Neuronal stem cell (in vitro differentiated cells): ENCODE measurements at regions not wholly inside any gene's neighbourhood (a gene's known extent, or its start where the extent isn't known, plus 50 kb on each side); places are given as distances from the start of the nearest gene placed in this dataset.

ENCODE experiments used
- DNase-seq: peaks from one replicate; pipeline ENCODE4 v3.0.0-alpha.2; 2013; ENCODE audit warnings: low spot score
- H2AFZ ChIP-seq: one replicate; pipeline ENCODE4 v1.6.1; 2013; ENCODE audit warnings: mild to moderate bottlenecking, low read length, inconsistent platforms
- H2AK5ac ChIP-seq: 2 replicates; pipeline ENCODE4 v1.6.1; 2013; ENCODE audit warnings: low read depth, mild to moderate bottlenecking, inconsistent platforms, low read length, moderate library complexity, mixed read lengths
- H2BK120ac ChIP-seq: 2 replicates; pipeline ENCODE4 v1.6.1; 2013; ENCODE audit warnings: low read depth, mild to moderate bottlenecking, inconsistent platforms, low read length, moderate library complexity, mixed read lengths
- H2BK12ac ChIP-seq: one replicate; pipeline ENCODE4 v1.6.1; 2013; ENCODE audit warnings: low read length, inconsistent platforms
- H2BK15ac ChIP-seq: 2 replicates; pipeline ENCODE4 v1.6.1; 2013; ENCODE audit warnings: mild to moderate bottlenecking, low read length, inconsistent platforms, mixed read lengths
- H2BK5ac ChIP-seq: one replicate; pipeline ENCODE4 v1.6.1; 2013; ENCODE audit warnings: inconsistent platforms, mild to moderate bottlenecking, low read length, moderate library complexity
- H3K14ac ChIP-seq: one replicate; pipeline ENCODE4 v1.6.1; 2013; ENCODE audit warnings: low read length, inconsistent platforms
- H3K18ac ChIP-seq: 2 replicates; pipeline ENCODE4 v1.6.1; 2013; ENCODE audit warnings: low read length, inconsistent platforms
- H3K23ac ChIP-seq: 2 replicates; pipeline ENCODE4 v1.6.1; 2013; ENCODE audit warnings: low read depth, mild to moderate bottlenecking, mixed read lengths, low read length, inconsistent platforms; ENCODE audit not compliant: poor library complexity
- H3K27ac ChIP-seq: replicated peaks from 3 replicates; pipeline ENCODE4 v1.5.1; 2013; ENCODE audit warnings: low read length, inconsistent platforms
- H3K27me3 ChIP-seq, 3 experiments: 2 replicates each; pipeline ENCODE4 v1.6.1; 2013; ENCODE audit warnings: low read length in 3 of 3, mild to moderate bottlenecking in 2 of 3, inconsistent platforms in 1 of 3, low read depth in 1 of 3, mixed read lengths in 1 of 3, moderate library complexity in 1 of 3; ENCODE audit not compliant: control insufficient read depth in 3 of 3, insufficient read depth in 3 of 3
- H3K36me3 ChIP-seq, 2 donors: replicated peaks in 1 of 2; 2 replicates each; pipeline ENCODE4 v1.6.1; 2013; ENCODE audit warnings: low read length in 2 of 2; ENCODE audit not compliant: control insufficient read depth in 2 of 2, insufficient read depth in 2 of 2
- H3K4ac ChIP-seq: 2 replicates; pipeline ENCODE4 v1.6.1; 2013; ENCODE audit warnings: inconsistent platforms, mild to moderate bottlenecking, low read length, moderate library complexity
- H3K4me1 ChIP-seq, 2 donors: 1 replicate in 1 of 2; 2 replicates in 1 of 2; pipeline ENCODE4 v1.6.1; 2013; ENCODE audit warnings: low read length in 2 of 2, low read depth in 1 of 2; ENCODE audit not compliant: control insufficient read depth in 2 of 2, insufficient read depth in 1 of 2
- H3K4me2 ChIP-seq: one replicate; pipeline ENCODE4 v1.6.1; 2013; ENCODE audit warnings: mild to moderate bottlenecking, low read length, inconsistent platforms; ENCODE audit not compliant: insufficient read depth, poor library complexity, severe bottlenecking
- H3K4me3 ChIP-seq, 2 donors: 2 replicates each; pipeline ENCODE4 v1.5.1; 2013; ENCODE audit warnings: low read length in 2 of 2, mild to moderate bottlenecking in 2 of 2, inconsistent platforms in 1 of 2, moderate library complexity in 1 of 2
- H3K79me1 ChIP-seq: one replicate; pipeline ENCODE4 v1.6.1; 2013; ENCODE audit warnings: low read depth, mild to moderate bottlenecking, inconsistent platforms, low read length, moderate library complexity
- H3K9ac ChIP-seq: one replicate; pipeline ENCODE4 v1.6.1; 2013; ENCODE audit warnings: mild to moderate bottlenecking, low read depth, low read length, inconsistent platforms; ENCODE audit not compliant: poor library complexity
- H3K9me3 ChIP-seq, 2 donors: replicated peaks in 1 of 2; 2 replicates each; pipeline versions ENCODE3 to v1.6.1; 2013; ENCODE audit warnings: low read length in 2 of 2, mild to moderate bottlenecking in 2 of 2, inconsistent platforms in 1 of 2, low read depth in 1 of 2, mixed read lengths in 1 of 2, moderate library complexity in 1 of 2; ENCODE audit not compliant: control insufficient read depth in 2 of 2, insufficient read depth in 1 of 2
- H4K8ac ChIP-seq: one replicate; pipeline ENCODE4 v1.6.1; 2013; ENCODE audit warnings: low read depth, mild to moderate bottlenecking, inconsistent platforms, low read length, moderate library complexity
- H4K91ac ChIP-seq: one replicate; pipeline ENCODE4 v1.6.1; 2013; ENCODE audit warnings: low read length, low read depth, mild to moderate bottlenecking, inconsistent platforms; ENCODE audit not compliant: poor library complexity
- WGBS, 2 donors: extraction: QIAGEN DNeasy Blood & Tissue Kit; methylation state at CpG; one replicate each; pipeline ENCODE4 v1.1.7; 2013; ENCODE audit warnings: missing lambda C conversion rate in 2 of 2, mixed read lengths in 1 of 2; ENCODE audit not compliant: insufficient read length in 2 of 2, insufficient replicate concordance in 1 of 2; ENCODE audit errors: extremely low coverage in 2 of 2; 5-methylcytosine and 5-hydroxymethylcytosine counted together

DNA sequence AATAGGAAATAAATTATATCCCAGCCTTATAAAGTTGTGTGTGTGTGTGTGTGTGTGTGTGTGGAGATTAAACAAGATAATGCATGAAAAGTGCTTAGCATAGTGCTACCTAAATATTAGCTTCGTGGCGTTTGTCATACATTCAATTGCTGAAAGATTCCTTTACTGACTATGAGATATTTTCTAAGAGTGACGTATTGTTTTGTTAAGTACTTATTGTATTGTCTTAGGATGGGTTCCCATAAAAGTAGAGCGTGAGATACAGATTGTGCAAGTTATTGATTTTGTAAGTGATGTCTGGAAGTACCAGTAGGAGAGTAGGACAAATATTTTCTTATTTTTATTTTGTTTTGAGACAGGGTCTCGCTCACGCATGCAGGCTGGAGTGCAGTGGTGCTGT is 730.0 kb downstream of the CDH8 start:
- Histone ChIP-seq H4K91ac (no peak overlapping the region), H3K79me1 (no peaks in the 10 kb centered on the region), H3K4me1 (no peaks in the 10 kb centered on the region), H3K4ac (no peak overlapping the region), H3K4me3 (no peak overlapping the region), H3K9me3 (no peaks in the 10 kb centered on the region), H3K27me3 (no peaks in the 10 kb centered on the region), H3K27ac (no peak overlapping the region), H2AK5ac (no peak overlapping the region), H3K9ac (no peak overlapping the region), H2BK12ac (no peak overlapping the region), H3K36me3 (no peaks in the 10 kb centered on the region), H2AFZ (no peak overlapping the region), H2BK15ac (no peak overlapping the region), H3K23ac (no peak overlapping the region), H3K14ac (no peak overlapping the region), H3K4me2 (no peak overlapping the region), H2BK120ac (no peak overlapping the region), H4K8ac (no peak overlapping the region), H2BK5ac (no peak overlapping the region), H3K18ac (no peak overlapping the region)
- DNase-seq, result no peak
- WGBS, 2 donors, result no CpG with 5 or more reads among the region's 6 CpGs

GRCh38 chr16:61296814-61297213 is 739.4 kb downstream of the CDH8 start:
- DNase-seq, result no peak
- Histone ChIP-seq H4K8ac (no peak overlapping the region), H3K4me3 (no peak overlapping the region), H4K91ac (no peak overlapping the region), H3K9me3 (no peaks in the 10 kb centered on the region), H2BK5ac (no peak overlapping the region), H3K36me3 (no peaks in the 10 kb centered on the region), H2BK12ac (no peak overlapping the region), H3K4me1 (no peaks in the 10 kb centered on the region), H3K9ac (no peak overlapping the region), H2BK15ac (no peak overlapping the region), H2BK120ac (no peak overlapping the region), H3K14ac (no peak overlapping the region), H3K23ac (no peak overlapping the region), H3K27me3 (no peaks in the 10 kb centered on the region), H2AK5ac (no peak overlapping the region), H2AFZ (peak overlapping the region; percentile 61), H3K18ac (no peak overlapping the region), H3K27ac (no peak overlapping the region), H3K4me2 (no peak overlapping the region), H3K79me1 (no peaks in the 10 kb centered on the region), H3K4ac (no peak overlapping the region)
- WGBS, 2 donors, result no CpG with 5 or more reads among the region's 3 CpGs

- H2BK15ac ChIP-seq, result no peak overlapping the region
- H3K4me2 ChIP-seq, result no peak overlapping the region
- peak overlapping the region; percentile 35 for H3K18ac ChIP-seq
- no peak overlapping the region for H3K23ac ChIP-seq
- no peaks in the 10 kb centered on the region for H3K9me3 ChIP-seq
- DNase-seq, result no peak
- no peak overlapping the region for H3K4ac ChIP-seq
- H2BK5ac ChIP-seq, result no peak overlapping the region
- H3K27me3 ChIP-seq, result no peaks in the 10 kb centered on the region
- no peak overlapping the region for H4K8ac ChIP-seq
- WGBS, 2 donors, result no CpG with 5 or more reads among the region's 7 CpGs
- no peak overlapping the region for H4K91ac ChIP-seq
- no peaks in the 10 kb centered on the region for H3K36me3 ChIP-seq
- peak overlapping the region; percentile 61 for H2AFZ ChIP-seq
- H2AK5ac ChIP-seq, result no peak overlapping the region
- no peaks in the 10 kb centered on the region for H3K79me1 ChIP-seq
- H2BK12ac ChIP-seq, result no peak overlapping the region
- no peaks in the 10 kb centered on the region for H3K4me1 ChIP-seq
- H3K27ac ChIP-seq, result no peak overlapping the region
- no peak overlapping the region for H3K14ac ChIP-seq
- H2BK120ac ChIP-seq, result no peak overlapping the region
- H3K4me3 ChIP-seq, result no peak overlapping the region
- H3K9ac ChIP-seq, result no peak overlapping the region
These were observed 739.9 kb downstream of the CDH8 start for GRCh38 chr16:61296305-61296704.

DNA sequence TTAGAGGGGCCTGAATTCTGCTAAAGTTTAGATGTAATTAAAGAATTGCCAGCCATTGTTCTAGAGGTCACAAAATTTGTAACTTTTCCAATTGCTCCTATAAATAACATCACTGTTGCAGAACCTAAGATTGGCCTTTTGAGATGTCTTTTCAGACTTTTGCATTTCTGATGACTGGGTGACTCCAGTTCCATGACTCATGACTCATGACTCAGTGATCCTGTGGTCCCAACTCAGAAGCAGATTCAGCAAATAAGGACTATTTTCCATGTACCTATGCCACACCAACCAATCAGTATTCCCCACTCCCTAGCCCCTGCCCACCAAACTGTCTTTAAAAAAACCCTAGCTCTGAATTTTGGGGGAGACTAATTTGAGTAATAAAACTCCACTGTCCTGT is 740.9 kb downstream of the CDH8 start:
- H3K36me3 ChIP-seq, result no peaks in the 10 kb centered on the region
- no peak overlapping the region for H3K9ac ChIP-seq
- H4K8ac ChIP-seq, result no peak overlapping the region
- no peak overlapping the region for H2AFZ ChIP-seq
- H3K9me3 ChIP-seq, result no peaks in the 10 kb centered on the region
- no peak overlapping the region for H3K18ac ChIP-seq
- no peak overlapping the region for H3K14ac ChIP-seq
- DNase-seq, result no peak
- H3K79me1 ChIP-seq, result no peaks in the 10 kb centered on the region
- no peak overlapping the region for H3K4ac ChIP-seq
- no peak overlapping the region for H2BK120ac ChIP-seq
- no peak overlapping the region for H3K27ac ChIP-seq
- H3K4me1 ChIP-seq, result no peaks in the 10 kb centered on the region
- no peak overlapping the region for H2AK5ac ChIP-seq
- H2BK5ac ChIP-seq, result no peak overlapping the region
- no peak overlapping the region for H3K4me3 ChIP-seq
- no peak overlapping the region for H3K23ac ChIP-seq
- H2BK15ac ChIP-seq, result no peak overlapping the region
- H2BK12ac ChIP-seq, result no peak overlapping the region
- no peak overlapping the region for H3K4me2 ChIP-seq
- H3K27me3 ChIP-seq, result no peaks in the 10 kb centered on the region
- no peak overlapping the region for H4K91ac ChIP-seq
